ENCODE measurements at regions not wholly inside any gene's neighbourhood (a gene's known extent, or its start where the extent isn't known, plus 50 kb on each side); places are given as distances from the start of the nearest gene placed in this dataset.

- TF ChIP-seq POLR2A (IDR thresholded peaks at IDR 0.05) (no peak), CTCF (IDR thresholded peaks at IDR 0.05) (no peak)
Measured at GRCh38 chr6:98215531-98215930, 618.8 kb upstream of the POU3F2 start.
